ENCODE measurements at regions not wholly inside any gene's neighbourhood (a gene's known extent, or its start where the extent isn't known, plus 50 kb on each side); places are given as distances from the start of the nearest gene placed in this dataset.

DNA sequence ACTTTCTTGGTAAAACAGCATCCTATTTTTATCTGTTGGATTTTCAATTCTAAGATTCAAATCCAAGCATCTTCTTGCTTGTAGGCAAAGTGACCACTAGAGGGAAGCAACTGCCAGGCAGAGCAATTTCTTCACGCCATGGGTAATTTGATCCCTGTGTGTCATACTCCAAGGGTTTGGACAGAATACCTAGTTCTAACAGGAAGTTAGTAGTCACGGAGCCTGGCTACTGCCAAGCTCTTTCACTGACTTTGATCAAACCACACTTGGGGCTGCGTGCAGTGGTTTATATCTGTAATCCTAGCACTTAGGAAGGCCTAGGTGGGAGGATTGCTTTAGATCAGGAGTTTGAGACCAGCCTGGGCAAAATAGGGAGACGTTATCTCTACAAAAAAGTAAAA is 473.6 kb upstream of the TNC start:
- TF ChIP-seq, protein P1, sequence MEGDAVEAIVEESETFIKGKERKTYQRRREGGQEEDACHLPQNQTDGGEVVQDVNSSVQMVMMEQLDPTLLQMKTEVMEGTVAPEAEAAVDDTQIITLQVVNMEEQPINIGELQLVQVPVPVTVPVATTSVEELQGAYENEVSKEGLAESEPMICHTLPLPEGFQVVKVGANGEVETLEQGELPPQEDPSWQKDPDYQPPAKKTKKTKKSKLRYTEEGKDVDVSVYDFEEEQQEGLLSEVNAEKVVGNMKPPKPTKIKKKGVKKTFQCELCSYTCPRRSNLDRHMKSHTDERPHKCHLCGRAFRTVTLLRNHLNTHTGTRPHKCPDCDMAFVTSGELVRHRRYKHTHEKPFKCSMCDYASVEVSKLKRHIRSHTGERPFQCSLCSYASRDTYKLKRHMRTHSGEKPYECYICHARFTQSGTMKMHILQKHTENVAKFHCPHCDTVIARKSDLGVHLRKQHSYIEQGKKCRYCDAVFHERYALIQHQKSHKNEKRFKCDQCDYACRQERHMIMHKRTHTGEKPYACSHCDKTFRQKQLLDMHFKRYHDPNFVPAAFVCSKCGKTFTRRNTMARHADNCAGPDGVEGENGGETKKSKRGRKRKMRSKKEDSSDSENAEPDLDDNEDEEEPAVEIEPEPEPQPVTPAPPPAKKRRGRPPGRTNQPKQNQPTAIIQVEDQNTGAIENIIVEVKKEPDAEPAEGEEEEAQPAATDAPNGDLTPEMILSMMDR (IDR thresholded peaks at IDR 0.05): peak in 3 of 4 experiments; percentile 55 to 86 (median 84)
- TF ChIP-seq POLR2A (IDR thresholded peaks at IDR 0.05) (no peak), POLR2AphosphoS5 (IDR thresholded peaks at IDR 0.05) (peak; percentile 92)

Data from prostate gland (tissue), 2 donors.